GM19035 (cell line): ENCODE measurements at regions not wholly inside any gene's neighbourhood (a gene's known extent, or its start where the extent isn't known, plus 50 kb on each side); places are given as distances from the start of the nearest gene placed in this dataset.
"Not testable (repeated sequence)": the region's sequence is repeated elsewhere in the genome, so short reads cannot be mapped to it uniquely, and the experiment has no call there.

Source experiments
- ATAC-seq: cut with Tn5 transposase; IDR thresholded peaks from one replicate; pipeline ENCODE4 v1.9.1; 2021; ENCODE audit not compliant: unreplicated experiment

DNA sequence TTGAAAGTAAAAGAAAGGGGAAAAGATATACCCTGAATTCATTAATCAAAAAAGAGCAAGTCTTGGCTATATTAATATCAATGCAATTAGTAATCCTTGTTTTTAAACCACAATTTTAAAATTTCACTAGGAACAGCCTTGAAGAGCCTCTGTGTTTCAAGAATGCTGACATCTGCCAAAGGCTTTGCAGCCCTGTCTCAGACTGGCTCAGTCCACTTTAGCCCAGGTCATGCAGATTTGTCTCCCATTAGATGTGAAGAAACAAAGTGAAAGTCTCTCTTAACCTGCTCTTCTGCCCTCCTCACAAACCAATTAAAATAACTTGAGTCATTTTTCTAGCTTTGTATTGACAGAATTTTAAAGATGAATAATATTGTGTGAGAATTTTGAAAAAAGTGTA lies 102.7 kb upstream of the CARMIL1 start:
- no peak for ATAC-seq

DNA sequence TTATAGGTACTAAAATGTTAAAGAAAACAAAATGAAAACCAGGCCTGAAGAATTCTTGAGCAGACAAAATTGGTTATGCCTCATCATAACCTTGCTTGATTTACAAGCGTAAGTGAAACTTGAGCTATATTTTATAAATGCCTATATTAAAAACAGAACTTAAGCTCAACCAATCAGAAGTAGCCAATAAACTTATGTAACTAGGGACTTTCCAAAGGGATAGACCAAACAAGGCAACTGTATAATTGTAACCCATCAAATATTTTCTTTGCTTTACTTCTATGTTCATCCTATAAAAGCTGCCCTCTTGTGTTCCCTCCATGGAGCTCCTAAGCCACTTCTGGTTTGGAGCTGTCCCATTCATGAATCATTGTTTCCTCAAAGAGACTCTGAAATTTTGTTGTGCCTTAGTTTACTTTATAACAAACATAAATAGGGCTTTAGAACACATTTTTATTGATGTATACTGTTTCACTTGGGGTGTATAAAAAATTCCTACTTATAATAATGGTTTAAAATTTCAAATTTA lies 101.6 kb upstream of the CARMIL1 start:
- no peak for ATAC-seq

DNA sequence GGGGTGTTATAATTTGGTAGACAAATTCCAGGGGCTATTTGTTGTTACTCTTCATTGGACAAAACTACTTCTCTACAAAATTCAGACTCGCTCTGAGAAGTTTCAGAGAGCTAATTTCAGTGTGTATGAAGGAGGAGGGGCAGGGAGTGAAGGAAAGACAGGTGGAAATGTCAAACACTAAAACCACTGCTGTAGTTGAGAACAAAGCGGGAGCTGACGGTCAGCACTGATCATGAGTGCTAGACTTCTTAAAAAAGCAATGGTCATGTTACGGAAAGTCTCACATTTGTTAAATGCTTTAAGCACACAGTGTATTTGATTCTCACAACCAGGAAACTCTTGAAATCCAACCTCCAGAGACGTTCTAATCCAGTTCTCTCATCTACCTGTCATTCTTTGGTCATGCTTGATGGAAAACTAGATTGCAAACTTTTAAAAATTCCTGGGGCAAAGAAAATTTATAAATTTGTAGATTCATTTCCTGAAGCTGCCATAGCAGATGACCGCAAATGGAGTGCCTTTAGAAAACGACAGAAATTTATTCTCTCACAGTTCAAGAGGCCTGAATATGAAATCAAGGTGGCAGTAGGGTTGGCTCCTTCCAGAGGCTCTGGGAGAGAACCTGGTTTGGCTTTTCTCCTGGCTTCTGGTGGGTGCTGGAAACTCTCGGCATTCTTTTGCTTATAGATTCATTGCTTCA lies 100.7 kb upstream of the CARMIL1 start:
- ATAC-seq = no peak

DNA sequence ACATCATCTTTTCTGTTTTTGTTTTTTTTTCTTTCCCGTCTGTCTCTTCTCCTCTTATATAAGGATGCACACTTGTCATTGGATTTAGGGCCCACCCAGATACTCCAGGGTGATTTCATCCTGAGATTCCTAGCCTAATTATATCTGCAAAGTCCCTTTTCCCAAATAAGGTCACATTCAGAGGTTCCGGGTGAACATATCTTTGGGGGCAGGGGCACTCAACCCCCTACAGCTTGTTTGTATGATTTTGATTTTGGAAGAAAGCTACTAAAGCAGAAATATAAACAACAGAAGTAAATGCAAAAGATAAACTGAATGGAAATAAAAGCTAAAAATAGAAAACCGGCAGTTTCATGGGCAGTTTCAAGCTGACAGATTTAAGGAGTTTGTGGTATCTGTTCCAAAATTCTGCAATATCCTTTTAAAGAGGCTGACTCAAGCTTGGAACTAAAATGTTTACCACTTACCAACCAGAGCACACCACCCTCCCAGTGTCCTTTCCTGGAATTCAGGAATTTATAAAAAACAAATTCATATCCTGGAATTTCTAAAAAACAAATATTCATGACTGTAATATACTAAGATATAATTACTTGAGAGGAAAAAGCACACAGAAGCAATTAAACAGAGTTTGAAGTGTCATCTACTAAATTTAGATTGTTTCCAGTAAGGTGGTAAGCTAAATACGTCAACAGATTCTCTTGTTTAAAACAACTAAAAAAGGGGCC lies 100.0 kb upstream of the CARMIL1 start:
- no peak for ATAC-seq

DNA sequence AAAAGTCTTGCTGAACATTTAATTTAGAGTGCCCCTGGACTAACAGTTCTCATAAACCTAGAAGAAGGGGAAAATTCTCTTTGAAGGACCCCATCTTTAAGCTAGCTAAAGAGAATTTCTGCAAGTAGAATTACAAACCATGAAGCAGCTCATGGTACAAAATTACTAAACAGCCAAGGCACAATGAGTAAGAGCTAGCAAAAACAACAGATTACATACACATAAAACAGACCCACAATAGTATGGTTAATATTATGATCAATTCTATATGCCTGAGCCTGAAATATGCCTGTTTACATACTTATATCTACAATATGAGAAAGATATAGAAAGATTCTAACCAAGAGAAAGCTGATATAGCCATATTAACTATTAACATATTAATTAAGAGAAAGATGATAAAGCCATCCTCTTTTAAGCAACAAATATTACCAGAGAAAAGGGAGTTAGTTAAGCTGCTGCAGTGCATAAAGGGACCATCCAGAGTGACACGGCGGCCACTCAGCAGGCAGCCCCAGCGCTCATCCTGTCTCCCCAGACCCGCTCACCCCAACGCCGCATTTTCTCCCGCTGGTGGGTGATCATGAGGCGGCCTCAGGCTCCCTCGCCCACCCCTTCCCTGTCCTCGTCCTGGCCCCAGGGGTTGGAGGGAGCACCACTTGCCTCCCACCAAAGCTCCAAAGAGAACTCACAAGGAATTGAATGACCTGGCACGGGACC lies 98.4 kb upstream of the CARMIL1 start:
- no peak for ATAC-seq

DNA sequence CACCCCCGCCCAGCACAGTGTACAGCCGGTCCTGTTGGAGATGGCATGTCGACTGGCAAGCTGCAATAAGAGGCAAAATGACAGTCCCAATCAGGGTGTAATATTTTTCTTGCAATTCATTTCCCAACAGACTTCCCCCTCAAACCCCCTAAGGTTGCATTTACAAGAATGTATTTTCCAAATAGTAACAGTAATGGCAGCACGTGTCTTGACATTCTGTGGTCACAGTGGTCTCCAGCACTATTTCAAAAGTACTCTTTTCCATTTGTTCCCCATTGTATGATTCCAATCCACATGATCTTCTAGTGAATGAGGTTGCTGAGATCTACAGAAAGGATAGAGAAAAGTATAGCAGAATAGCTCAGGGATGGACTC lies 97.8 kb upstream of the CARMIL1 start:
- ATAC-seq = no peak

DNA sequence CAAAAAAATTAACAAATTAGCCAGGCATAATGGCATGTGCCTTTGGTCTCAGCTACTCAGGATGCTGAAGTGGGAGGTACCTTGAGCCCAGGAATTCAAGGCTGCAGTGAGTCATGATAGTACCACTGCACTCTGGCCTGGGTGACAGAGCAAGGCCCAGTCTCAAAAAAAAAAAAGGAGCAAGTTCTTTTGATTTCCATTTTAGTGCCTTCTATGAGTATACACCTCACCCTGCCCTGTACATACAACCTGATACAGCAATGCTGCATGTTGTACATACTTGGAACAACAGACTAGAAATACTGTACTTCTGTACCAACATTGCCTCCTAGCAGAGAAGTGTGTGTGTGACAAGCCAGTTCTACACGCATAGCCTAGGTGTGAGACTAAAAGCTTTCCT lies 97.3 kb upstream of the CARMIL1 start:
- ATAC-seq = no peak

DNA sequence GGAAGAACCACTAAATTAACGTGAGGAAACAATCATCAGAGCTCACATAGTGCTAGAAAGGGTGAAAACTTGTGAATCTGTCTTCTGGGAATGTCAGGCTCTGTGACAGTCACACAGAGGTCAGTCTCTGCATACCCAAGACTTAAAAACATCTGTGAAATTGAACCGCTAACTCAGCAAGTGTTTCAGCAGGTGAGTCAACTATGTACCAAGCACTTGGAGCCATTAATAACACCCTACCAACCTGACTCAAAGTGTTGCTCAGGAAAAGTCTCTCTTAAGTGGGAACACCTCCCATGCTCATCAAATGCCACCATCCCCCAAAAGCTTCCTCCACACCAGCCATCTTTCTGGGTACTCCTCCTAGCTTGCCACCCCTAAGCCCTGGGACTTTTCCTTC lies 92.3 kb upstream of the CARMIL1 start:
- no peak for ATAC-seq

DNA sequence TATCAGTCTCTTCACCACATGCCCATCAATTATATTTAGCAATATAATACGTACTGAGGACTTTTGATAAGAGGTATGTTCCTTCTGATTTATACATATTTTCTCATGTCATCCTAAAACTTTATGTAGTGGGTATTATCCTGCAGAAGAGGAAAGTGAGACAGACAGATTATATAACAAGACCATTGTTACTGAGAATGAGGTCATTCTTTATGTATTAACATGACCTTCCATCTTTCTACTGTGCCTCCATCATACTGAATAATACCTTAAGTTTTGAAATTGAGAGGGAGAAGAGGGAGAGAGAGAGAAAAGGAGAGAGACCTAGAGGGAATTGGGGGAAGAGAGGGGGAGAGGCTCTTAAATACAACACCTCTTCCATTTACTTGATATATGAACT lies 90.9 kb upstream of the CARMIL1 start:
- ATAC-seq = no peak

DNA sequence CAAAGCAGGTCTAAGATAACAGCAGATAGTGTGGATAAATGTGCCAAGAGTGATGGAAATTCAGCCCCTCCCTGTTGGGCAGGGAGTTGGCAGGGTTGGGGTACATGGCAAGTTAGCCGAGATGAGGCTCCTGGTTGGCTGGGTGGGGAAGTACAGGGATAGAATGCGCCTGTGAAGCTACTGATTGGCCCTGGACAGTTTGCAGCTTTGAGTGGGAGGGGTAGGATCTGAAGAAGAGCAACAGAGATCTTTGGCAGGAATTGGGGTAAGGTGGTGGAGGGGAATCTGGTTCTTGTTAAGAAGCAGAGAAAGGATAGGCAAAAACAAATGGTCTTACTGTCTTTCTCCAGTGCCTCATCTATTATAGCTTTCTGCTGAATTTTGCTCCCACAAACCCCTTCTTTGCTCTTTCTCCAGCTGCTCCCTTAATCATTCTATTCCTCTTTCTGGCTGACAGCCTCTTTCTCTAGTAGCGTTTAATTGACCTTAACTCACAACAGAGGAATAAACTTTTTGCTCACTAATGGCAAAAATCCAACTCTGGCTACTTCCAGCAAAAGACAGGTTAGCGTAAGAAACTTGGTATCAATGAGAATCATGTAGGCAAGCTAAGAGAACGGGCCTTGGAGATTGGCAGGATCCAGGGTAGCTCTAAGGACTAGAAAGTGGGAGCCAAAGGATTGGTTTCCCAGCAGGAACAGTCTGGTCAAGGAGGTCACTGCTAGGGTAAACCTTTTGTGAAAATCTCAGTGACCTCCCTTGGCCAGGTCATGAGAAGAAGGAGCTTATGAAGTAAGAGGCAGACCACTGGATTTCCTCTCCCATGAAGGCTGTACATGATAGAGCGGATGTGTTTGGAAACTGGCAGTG lies 86.3 kb upstream of the CARMIL1 start:
- no peak for ATAC-seq

DNA sequence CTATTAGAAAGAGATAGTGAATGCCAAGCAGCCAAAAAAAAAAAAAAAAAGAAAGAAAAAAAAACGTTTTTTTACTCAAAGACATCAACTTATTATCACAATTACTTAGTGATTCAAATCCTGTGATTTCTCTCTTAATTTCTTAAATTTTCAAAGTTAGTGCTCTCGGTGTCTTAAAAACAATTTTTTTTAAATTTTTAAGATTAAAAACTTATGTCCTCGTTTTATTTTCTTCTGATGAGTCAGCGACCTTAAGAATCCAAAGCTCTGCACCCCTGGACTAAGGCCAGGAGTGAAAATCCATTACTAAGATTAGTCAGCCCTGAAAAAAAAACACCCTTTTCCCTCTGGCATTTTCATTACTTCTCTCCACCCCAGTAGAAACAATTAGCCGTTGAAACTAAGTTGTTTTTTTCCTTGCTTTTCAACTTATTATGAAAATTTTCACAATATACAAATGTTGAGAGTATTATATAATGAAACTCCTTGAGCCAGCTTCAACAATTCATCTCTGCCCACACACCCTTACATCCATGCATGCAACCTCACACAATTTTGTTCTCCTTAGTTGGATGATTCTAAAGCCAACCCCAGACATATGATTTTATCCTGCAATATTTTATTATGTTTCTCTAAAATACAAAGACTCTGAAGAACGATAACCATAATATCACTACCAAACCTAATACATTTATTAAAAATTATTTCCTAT lies 85.6 kb upstream of the CARMIL1 start:
- no peak for ATAC-seq

DNA sequence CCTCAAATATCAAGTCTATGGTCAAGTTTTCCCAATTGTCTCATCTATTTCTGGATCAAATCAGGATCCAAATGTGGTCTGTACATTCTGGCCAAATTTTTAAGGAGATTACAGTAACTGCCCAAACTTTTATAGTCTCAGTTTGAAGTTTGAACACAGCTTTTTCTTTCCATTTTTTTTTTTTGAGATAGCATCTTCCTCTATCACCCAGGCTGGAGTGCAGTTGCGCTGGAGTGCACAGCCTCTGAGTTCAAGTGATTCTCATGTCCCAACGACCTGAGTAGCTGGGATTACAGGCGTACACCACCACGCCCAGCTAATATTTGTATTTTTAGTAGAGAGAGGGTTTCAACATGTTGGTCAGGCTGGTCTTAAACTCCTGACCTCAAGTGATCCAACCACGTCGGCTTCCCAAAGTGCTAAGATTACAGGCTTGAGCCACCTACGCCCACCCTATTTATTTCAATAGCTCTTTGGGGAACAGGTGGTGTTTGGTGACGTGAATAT lies 84.9 kb upstream of the CARMIL1 start:
- no peak for ATAC-seq

DNA sequence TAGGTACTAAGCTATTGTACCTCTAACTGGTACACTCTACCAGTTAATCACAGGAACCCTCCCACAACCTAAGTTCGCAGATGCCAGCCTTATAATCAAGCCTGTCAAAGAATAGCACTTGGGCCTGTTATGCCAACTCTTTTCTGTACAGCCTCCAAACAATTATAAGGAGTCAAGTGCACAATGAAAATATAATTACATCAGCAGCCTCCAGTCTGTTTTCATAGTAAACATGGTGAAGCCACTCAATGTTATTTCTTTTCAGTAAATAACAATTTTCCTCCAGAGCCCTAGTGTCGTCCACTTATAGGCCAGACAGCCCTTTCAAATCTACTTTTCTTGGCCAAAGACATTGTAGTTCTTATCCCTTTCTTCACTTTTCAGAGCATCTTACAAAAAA lies 82.7 kb upstream of the CARMIL1 start:
- ATAC-seq = no peak

DNA sequence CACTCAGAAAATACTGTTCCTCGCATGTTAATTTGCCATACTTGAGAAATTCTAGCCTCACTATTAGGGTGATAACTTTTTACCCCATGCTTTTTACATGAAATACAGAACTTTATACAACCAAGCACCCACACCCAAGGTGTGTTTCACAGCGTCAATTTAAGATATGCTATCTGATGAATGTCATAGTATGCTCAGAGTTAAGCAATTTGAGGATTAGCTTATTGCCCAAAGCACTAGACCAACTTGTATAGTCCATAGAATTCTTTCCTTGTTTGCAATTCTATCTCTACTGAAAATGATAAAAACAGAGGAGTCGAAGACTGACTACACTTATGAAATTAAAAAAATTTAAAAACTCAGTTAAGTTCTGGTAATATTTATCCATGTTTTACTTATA lies 82.1 kb upstream of the CARMIL1 start:
- ATAC-seq = no peak

DNA sequence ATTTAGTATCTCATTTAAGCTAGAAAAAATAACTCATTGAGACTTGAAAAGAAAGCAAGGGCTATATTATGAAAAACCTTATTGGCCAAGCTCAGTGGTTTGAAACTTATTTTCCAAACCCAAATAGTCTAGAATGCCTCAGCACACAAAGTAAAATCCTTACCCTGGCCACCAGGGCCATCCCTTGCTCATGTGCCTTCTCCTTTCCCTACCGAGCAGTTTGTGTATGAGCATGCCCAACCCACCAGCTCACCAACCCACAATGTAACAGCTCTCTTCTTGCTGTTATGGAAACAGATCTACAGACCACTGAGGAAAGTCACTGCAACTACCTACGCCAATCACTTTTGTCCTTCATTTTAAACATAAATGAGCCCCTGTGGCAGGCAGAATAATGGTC lies 79.6 kb upstream of the CARMIL1 start:
- ATAC-seq = no peak

DNA sequence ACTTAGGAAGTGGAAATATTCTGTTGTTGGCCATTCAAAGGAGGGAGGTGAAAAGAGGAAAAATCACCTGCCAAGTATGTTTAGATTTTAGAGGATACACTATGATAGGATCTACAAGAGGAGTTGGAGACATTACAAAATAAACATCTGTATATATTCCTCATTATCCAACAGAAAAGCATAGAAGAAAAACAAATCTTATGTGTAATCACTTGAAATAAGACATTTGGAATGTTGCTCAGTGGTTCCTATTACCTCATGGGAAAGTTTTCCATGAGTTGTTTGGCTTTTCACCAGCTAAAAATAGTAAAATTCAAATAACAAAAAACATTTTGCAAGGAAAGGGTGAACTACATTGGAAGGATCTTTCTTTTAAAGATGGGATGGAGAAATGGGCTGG lies 76.7 kb upstream of the CARMIL1 start:
- no peak for ATAC-seq

DNA sequence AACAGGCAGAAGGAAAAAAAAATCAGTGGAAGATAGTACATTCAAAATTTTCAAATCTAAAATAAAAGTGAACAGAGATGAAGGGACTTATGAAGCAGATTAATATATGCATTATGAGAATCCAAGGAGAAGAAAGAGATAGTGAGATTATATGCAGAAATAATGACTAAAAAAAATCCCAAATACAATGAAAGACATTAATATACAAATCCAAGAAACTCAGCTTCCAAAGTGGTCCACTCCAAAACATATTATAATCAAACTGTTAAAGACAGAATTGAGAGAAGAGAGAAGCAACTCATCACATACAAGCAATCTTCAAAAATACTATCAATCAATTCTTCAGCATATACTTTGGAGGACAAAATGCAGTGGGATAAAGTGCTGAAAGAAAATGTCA lies 73.5 kb upstream of the CARMIL1 start:
- no peak for ATAC-seq

DNA sequence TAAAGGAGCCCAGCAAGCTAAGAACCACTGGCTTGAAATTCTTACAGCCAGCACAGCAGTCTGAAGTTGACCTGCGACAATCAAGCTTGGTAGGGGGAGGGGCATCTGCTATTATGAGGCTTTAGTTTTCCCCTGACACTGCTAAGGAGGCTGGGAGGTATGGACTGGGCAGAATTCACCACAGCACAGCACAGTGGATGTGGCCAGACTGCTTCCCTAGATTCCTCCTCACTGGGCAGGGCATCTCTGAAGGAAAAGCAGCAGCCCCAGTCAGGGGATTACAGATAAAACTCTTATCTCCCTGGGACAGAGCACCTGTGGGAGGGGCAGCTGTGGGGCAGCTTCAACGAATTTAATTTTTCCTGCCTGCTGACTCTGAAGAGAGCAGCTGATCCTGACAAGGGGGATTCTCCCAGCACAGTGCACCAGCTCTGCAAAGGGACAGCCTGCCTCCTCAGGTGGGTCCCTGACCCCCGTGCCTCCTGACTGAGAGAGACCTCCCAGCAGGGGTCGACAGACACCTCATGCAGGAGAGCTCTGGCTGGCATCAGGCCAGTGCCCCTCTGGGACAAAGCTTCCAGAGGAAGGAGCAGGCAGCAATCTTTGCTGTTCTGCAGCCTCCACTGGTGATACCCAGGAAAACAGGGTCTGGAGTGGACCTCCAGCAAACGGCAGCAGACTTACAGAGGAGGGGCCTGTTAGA lies 71.6 kb upstream of the CARMIL1 start:
- not testable (repeated sequence) for ATAC-seq

DNA sequence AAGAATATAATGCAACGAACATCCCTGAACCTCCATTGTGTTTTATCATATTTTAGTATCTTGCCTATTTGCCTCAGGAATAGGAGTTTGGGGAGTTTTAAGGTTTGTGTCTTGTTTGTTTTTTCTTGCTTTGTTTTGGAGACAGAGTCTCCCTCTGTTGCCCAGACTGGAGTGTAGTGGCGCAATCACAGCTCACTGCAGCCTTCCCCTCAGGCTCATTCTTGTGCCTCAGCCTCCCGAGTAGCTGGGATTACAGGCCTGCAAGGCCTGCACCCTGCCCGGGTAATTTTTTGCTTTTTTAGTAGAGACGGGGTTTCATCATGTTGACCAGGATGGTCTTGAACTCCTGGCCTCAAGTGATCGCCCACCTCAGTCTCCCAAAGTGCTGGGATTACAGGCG lies 63.3 kb upstream of the CARMIL1 start:
- ATAC-seq = no peak

DNA sequence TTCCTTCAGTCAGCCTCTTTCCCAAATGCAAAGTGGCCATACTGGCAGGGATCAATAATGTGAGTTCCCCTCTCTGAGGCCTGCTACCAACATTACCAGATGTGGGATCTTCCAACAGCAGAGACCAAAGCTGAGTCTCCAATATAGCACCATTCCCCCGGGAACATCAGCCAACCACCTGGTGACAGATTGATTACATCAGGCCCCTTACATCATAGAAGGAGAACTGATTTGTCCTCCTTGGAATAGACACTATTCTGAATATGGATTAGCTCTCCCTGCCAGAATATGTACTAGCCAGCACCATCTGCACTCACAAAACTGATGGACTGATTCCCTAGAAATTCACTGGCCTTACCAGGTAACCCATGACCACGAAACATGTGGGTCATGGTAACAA lies 61.9 kb upstream of the CARMIL1 start:
- ATAC-seq = no peak
